ENCODE measurements at regions not wholly inside any gene's neighbourhood (a gene's known extent, or its start where the extent isn't known, plus 50 kb on each side); places are given as distances from the start of the nearest gene placed in this dataset.
"Not testable (repeated sequence)": the region's sequence is repeated elsewhere in the genome, so short reads cannot be mapped to it uniquely, and the experiment has no call there.

GRCh38 chr6:16820262-16820661, 59.0 kb upstream of the ATXN1 start:
- not testable (repeated sequence) for H3K4me3 Mint-ChIP-seq, H3K36me3 Mint-ChIP-seq, H3K27ac Mint-ChIP-seq, H3K9me3 Mint-ChIP-seq, H3K4me1 Mint-ChIP-seq, H3K27me3 Mint-ChIP-seq

- Mint-ChIP-seq H3K36me3 (no peaks in the 10 kb centered on the region), H3K4me1 (peaks cover 2 to 5% (median 3%) of the 10 kb centered on the region in 3 donors), H3K9me3 (peaks cover 0 to under 1% (median 0%) of the 10 kb centered on the region in 3 donors), H3K27ac (no peak overlapping the region), H3K4me3 (no peak overlapping the region), H3K27me3 (peaks cover 8% of the 10 kb centered on the region)
These were observed 58.5 kb upstream of the ATXN1 start for GRCh38 chr6:16819752-16820151.

- Mint-ChIP-seq H3K4me3 (no peak overlapping the region), H3K27me3 (peaks cover 8% of the 10 kb centered on the region), H3K9me3 (peaks cover 0 to 4% (median 0%) of the 10 kb centered on the region in 3 donors), H3K27ac (no peak overlapping the region), H3K36me3 (no peaks in the 10 kb centered on the region), H3K4me1 (no peaks in the 10 kb centered on the region)
These were observed 57.8 kb upstream of the ATXN1 start for GRCh38 chr6:16818992-16819626.

- H3K4me3 Mint-ChIP-seq, result no peak overlapping the region
- no peak overlapping the region for H3K27ac Mint-ChIP-seq
- peaks cover 0 to 13% (median 10%) of the 10 kb centered on the region in 3 donors for H3K9me3 Mint-ChIP-seq
- H3K4me1 Mint-ChIP-seq, result no peaks in the 10 kb centered on the region
- H3K27me3 Mint-ChIP-seq, result peaks cover 8% of the 10 kb centered on the region
- no peaks in the 10 kb centered on the region for H3K36me3 Mint-ChIP-seq
These were observed 56.3 kb upstream of the ATXN1 start for GRCh38 chr6:16817594-16817993.

- Mint-ChIP-seq H3K4me3 (no peak overlapping the region), H3K9me3 (peaks cover 4 to 20% (median 12%) of the 10 kb centered on the region in 3 donors), H3K27me3 (peaks cover 9% of the 10 kb centered on the region), H3K27ac (no peak overlapping the region), H3K4me1 (no peaks in the 10 kb centered on the region), H3K36me3 (no peaks in the 10 kb centered on the region)
These were observed 55.6 kb upstream of the ATXN1 start for GRCh38 chr6:16816891-16817290.

GRCh38 chr6:16812993-16813392, 51.7 kb upstream of the ATXN1 start:
- H3K4me1 Mint-ChIP-seq, result no peaks in the 10 kb centered on the region
- H3K9me3 Mint-ChIP-seq, result peaks cover 9 to 29% (median 12%) of the 10 kb centered on the region in 3 donors
- H3K36me3 Mint-ChIP-seq, result no peaks in the 10 kb centered on the region
- H3K27ac Mint-ChIP-seq, result no peak overlapping the region
- H3K27me3 Mint-ChIP-seq, result peaks cover 7% of the 10 kb centered on the region
- no peak overlapping the region for H3K4me3 Mint-ChIP-seq

GRCh38 chr6:16811277-16811979, 50.2 kb upstream of the ATXN1 start:
- no peak overlapping the region for H3K27ac Mint-ChIP-seq
- H3K9me3 Mint-ChIP-seq, result peaks cover 9 to 29% (median 12%) of the 10 kb centered on the region in 3 donors
- H3K4me1 Mint-ChIP-seq, result no peaks in the 10 kb centered on the region
- H3K36me3 Mint-ChIP-seq, result no peaks in the 10 kb centered on the region
- peaks cover 7% of the 10 kb centered on the region for H3K27me3 Mint-ChIP-seq
- no peak overlapping the region for H3K4me3 Mint-ChIP-seq

All from IgD-negative memory B cell (primary cell).